B cell (primary cell): ENCODE measurements at regions not wholly inside any gene's neighbourhood (a gene's known extent, or its start where the extent isn't known, plus 50 kb on each side); places are given as distances from the start of the nearest gene placed in this dataset.
A peak's percentile ranks its signal among the peaks of the same experiment; 100 is the strongest.
"Not testable (repeated sequence)": the region's sequence is repeated elsewhere in the genome, so short reads cannot be mapped to it uniquely, and the experiment has no call there.

Source experiments
- ATAC-seq: fragments of 200-7000 bp; cut with Tn5 transposase; one replicate; pipeline ENCODE4 v1.10.0; 2021; ENCODE audit warnings: low read depth, mild to moderate bottlenecking, moderate number of reproducible peaks, moderate library complexity
- CTCF ChIA-PET: fragments of 350-600 bp; sonication (Branson Sonifier 250); formaldehyde crosslinking; loops from one replicate; lab custom pipeline; 2021; ENCODE audit warnings: antibody characterized with exemption, inconsistent platforms; lab: Charles Lee
- POLR2A ChIA-PET: fragments of 350-600 bp; sonication (Branson Sonifier 250); formaldehyde crosslinking; loops from one replicate; lab custom pipeline; 2021; ENCODE audit warnings: antibody characterized with exemption; lab: Charles Lee
- DNase-seq: peaks from one replicate; pipeline ENCODE4 v3.0.0; 2013
- H2AFZ ChIP-seq: 2 replicates; pipeline ENCODE4 v1.6.1; 2012; ENCODE audit warnings: mild to moderate bottlenecking, low read depth, low read length; ENCODE audit not compliant: insufficient read depth, poor library complexity, severe bottlenecking
- H3K27ac ChIP-seq, 2 donors: 1 replicate in 1 of 2; 2 replicates in 1 of 2; pipeline ENCODE4 v1.5.1; 2012 to 2013; ENCODE audit warnings: low read length in 2 of 2, mild to moderate bottlenecking in 2 of 2, moderate library complexity in 1 of 2
- H3K27me3 ChIP-seq, 4 experiments: fragments of 200-600 bp in 1 of 4; sonication (generic) in 1 of 4; replicated peaks in 1 of 4; 1 replicate in 2 of 4; 2 replicates in 2 of 4; pipeline versions ENCODE4 v1.6.1 to v1.7.0; 2013 to 2016; ENCODE audit warnings: low read length in 3 of 4, mild to moderate bottlenecking in 2 of 4, mixed read lengths in 1 of 4, moderate library complexity in 1 of 4; ENCODE audit not compliant: insufficient read depth in 4 of 4, control insufficient read depth in 3 of 4; ENCODE audit errors: control extremely low read depth in 1 of 4
- H3K36me3 ChIP-seq, 2 experiments: replicated peaks in 1 of 2; 1 replicate in 1 of 2; 2 replicates in 1 of 2; pipeline versions ENCODE4 v1.6.1 to v1.7.1; 2013; ENCODE audit warnings: low read length in 1 of 2; ENCODE audit not compliant: insufficient read depth in 2 of 2, control insufficient read depth in 1 of 2; ENCODE audit errors: control extremely low read depth in 1 of 2, extremely low read depth in 1 of 2
- H3K4me1 ChIP-seq, 2 donors: fragments of 200-600 bp in 1 of 2; sonication (generic) in 1 of 2; 1 replicate in 1 of 2; 2 replicates in 1 of 2; pipeline versions ENCODE4 v1.5.1 to v1.6.1; 2013 to 2017; ENCODE audit warnings: low read length in 2 of 2; ENCODE audit not compliant: control insufficient read depth in 2 of 2, insufficient read depth in 2 of 2
- H3K4me2 ChIP-seq: replicated peaks from 2 replicates; pipeline ENCODE3; 2012; ENCODE audit warnings: mild to moderate bottlenecking, low read depth, low read length; ENCODE audit not compliant: poor library complexity, severe bottlenecking
- H3K4me3 ChIP-seq, 5 experiments: fragments of 200-600 bp in 1 of 5; sonication (generic) in 1 of 5; 1 replicate in 3 of 5; 2 replicates in 2 of 5; pipeline versions ENCODE4 v1.5.1 to v1.7.0; 2011 to 2016; ENCODE audit warnings: low read length in 4 of 5, mild to moderate bottlenecking in 4 of 5, low read depth in 2 of 5, control low read depth in 1 of 5, moderate library complexity in 1 of 5; ENCODE audit not compliant: insufficient read depth in 1 of 5; ENCODE audit errors: control extremely low read depth in 1 of 5, extremely low read depth in 1 of 5
- H3K79me2 ChIP-seq: fragments of 200-600 bp; sonication (generic); one replicate; pipeline ENCODE4 v1.6.0; 2016; ENCODE audit warnings: low read length; ENCODE audit not compliant: control insufficient read depth, insufficient read depth
- H3K9ac ChIP-seq: fragments of 200-600 bp; sonication (generic); 2 replicates; pipeline ENCODE4 v1.6.1; 2017; ENCODE audit warnings: mild to moderate bottlenecking, low read length, moderate library complexity
- H3K9me3 ChIP-seq, 3 donors: one replicate each; pipeline versions ENCODE4 v1.6.1 to v1.7.1; 2013; ENCODE audit warnings: low read length in 2 of 3; ENCODE audit not compliant: control insufficient read depth in 2 of 3, insufficient read depth in 1 of 3; ENCODE audit errors: control extremely low read depth in 1 of 3
- H4K20me1 ChIP-seq: 2 replicates; pipeline ENCODE4 v1.6.0; 2012; ENCODE audit warnings: mild to moderate bottlenecking, low read length; ENCODE audit not compliant: insufficient read depth, control insufficient read depth, poor library complexity, severe bottlenecking
- H3K27ac Mint-ChIP-seq: one replicate; pipeline ENCODE4 v1.8.0; 2021; ENCODE audit warnings: mixed read lengths
- H3K27me3 Mint-ChIP-seq: one replicate; pipeline ENCODE4 v1.8.0; 2021; ENCODE audit warnings: mixed read lengths
- H3K4me1 Mint-ChIP-seq: one replicate; pipeline ENCODE4 v1.8.0; 2021; ENCODE audit warnings: mixed read lengths
- H3K4me3 Mint-ChIP-seq: one replicate; pipeline ENCODE4 v1.8.0; 2021; ENCODE audit warnings: mixed read lengths
- H3K9me3 Mint-ChIP-seq: one replicate; pipeline ENCODE4 v1.8.0; 2022; ENCODE audit warnings: mixed read lengths; ENCODE audit not compliant: insufficient read depth
- CTCF ChIP-seq: fragments of 200-600 bp; IDR thresholded peaks from one replicate; pipeline ENCODE4 v1.8.0; 2022; ENCODE audit warnings: antibody characterized with exemption, mild to moderate bottlenecking
- EZH2 ChIP-seq: IDR thresholded peaks from 2 replicates; pipeline ENCODE4 v1.6.1; 2012; ENCODE audit warnings: borderline replicate concordance, low read depth, mild to moderate bottlenecking, moderate library complexity, low read length; ENCODE audit not compliant: insufficient read depth, poor library complexity, severe bottlenecking
- WGBS: methylation state at CpG from one replicate; pipeline ENCODE4 v1.1.5; 2013; ENCODE audit warnings: missing lambda C conversion rate; ENCODE audit not compliant: insufficient coverage; 5-methylcytosine and 5-hydroxymethylcytosine counted together
- intact Hi-C: fragments of 100-400 bp; cut with micrococcal nuclease; formaldehyde crosslinking; loops from one replicate; pipeline ENCODE4 v1.10.0; 2022

GRCh38 chr1:112855152-112855828, 100.7 kb downstream of the SLC16A1 start:
- ATAC-seq (no peak), DNase-seq (no peak)
- TF ChIP-seq EZH2 (no peak), CTCF (no peak)
- H3K9me3 Mint-ChIP-seq = no peaks in the 10 kb centered on the region
- 84% methylated on average over 4 of the region's 6 CpGs for WGBS
- ChIA-PET POLR2A (no interaction called here), CTCF (no interaction called here)
- peak overlapping the region; percentile 34 for H3K4me3 Mint-ChIP-seq
- Histone ChIP-seq H4K20me1 (no peaks in the 10 kb centered on the region), H3K4me2 (peak overlapping the region; percentile 32), H3K9ac (no peak overlapping the region), H3K79me2 (no peaks in the 10 kb centered on the region), H3K4me3 (no peak overlapping the region), H3K27me3 (peaks cover 0 to 13% (median 7%) of the 10 kb centered on the region in 4 experiments), H3K36me3 (no peaks in the 10 kb centered on the region), H3K4me1 (no peaks in the 10 kb centered on the region), H3K27ac (no peak overlapping the region), H2AFZ (peak overlapping the region; percentile 52), H3K9me3 (no peaks in the 10 kb centered on the region)
- H3K27me3 Mint-ChIP-seq = peaks cover 34% of the 10 kb centered on the region
- intact Hi-C loops = no loop called here
- no peak overlapping the region for H3K27ac Mint-ChIP-seq
- H3K4me1 Mint-ChIP-seq = no peaks in the 10 kb centered on the region

GRCh38 chr1:112854368-112854984, 101.5 kb downstream of the SLC16A1 start:
- H3K27ac Mint-ChIP-seq, H3K36me3 ChIP-seq, H3K9me3 Mint-ChIP-seq, intact Hi-C loops, H3K4me1 ChIP-seq, H3K9me3 ChIP-seq, H3K27ac ChIP-seq, CTCF ChIA-PET, DNase-seq, ATAC-seq, H3K9ac ChIP-seq, H3K79me2 ChIP-seq, H3K4me3 Mint-ChIP-seq, POLR2A ChIA-PET, H4K20me1 ChIP-seq, H3K4me1 Mint-ChIP-seq: not testable (repeated sequence)
- H3K27me3 ChIP-seq = peaks cover 0 to 20% (median 12%) of the 10 kb centered on the region in 4 experiments
- H2AFZ ChIP-seq = peak overlapping the region; percentile 52
- peak overlapping the region; percentile 32 for H3K4me2 ChIP-seq
- H3K4me3 ChIP-seq = peak overlapping the region in 1 of 5 experiments; percentile 26
- peaks cover 37% of the 10 kb centered on the region for H3K27me3 Mint-ChIP-seq
- WGBS = 66% methylated on average over 37 of the region's 45 CpGs

GRCh38 chr1:112853915-112854314, 102.1 kb downstream of the SLC16A1 start:
- Histone ChIP-seq H3K4me1 (peaks cover 11 to 12% of the 10 kb centered on the region in 2 donors), H3K27me3 (peaks cover 0 to 25% (median 14%) of the 10 kb centered on the region in 4 experiments)
- H3K4me1 Mint-ChIP-seq, H3K9me3 Mint-ChIP-seq, DNase-seq, H3K27ac ChIP-seq, H4K20me1 ChIP-seq, H3K79me2 ChIP-seq, H3K36me3 ChIP-seq, H3K9me3 ChIP-seq, ATAC-seq, H3K4me2 ChIP-seq, intact Hi-C loops, POLR2A ChIA-PET, H3K4me3 ChIP-seq, H3K9ac ChIP-seq, H3K4me3 Mint-ChIP-seq, H3K27ac Mint-ChIP-seq, H2AFZ ChIP-seq: not testable (repeated sequence)
- CTCF ChIA-PET = interaction anchor here (0.8 kb wide), 1 partner anchor 16 kb away, joined by 3 read pairs; no protein-coding TSS in a partner anchor
- WGBS = 100% methylated on average over 2 of the region's 8 CpGs
- H3K27me3 Mint-ChIP-seq = peaks cover 40% of the 10 kb centered on the region
